Panc1 (cell line): ENCODE measurements at regions not wholly inside any gene's neighbourhood (a gene's known extent, or its start where the extent isn't known, plus 50 kb on each side); places are given as distances from the start of the nearest gene placed in this dataset.

Experiments used
- ATAC-seq: fragments of 200-7000 bp; cut with Tn5 transposase; 2 replicates; pipeline ENCODE4 v1.9.1; 2020; ENCODE audit warnings: mild to moderate bottlenecking, moderate library complexity
- BruUV-seq: library from RNA; stranded (reverse); fragments of 400-500 nt; replicated peaks from 2 replicates; lab custom pipeline; 2021; lab: Mats Ljungman, UMichigan
- CTCF ChIA-PET: fragments of 300-600 bp; sonication (Branson Sonifier 250); formaldehyde crosslinking; loops from one replicate; lab custom pipeline; 2022; ENCODE audit warnings: antibody characterized with exemption; lab: Charles Lee
- POLR2A ChIA-PET: fragments of 300-600 bp; sonication (Branson Sonifier 250); formaldehyde crosslinking; loops from one replicate; lab custom pipeline; 2022; ENCODE audit warnings: antibody characterized with exemption; lab: Charles Lee
- DNase-seq: peaks from one replicate; pipeline ENCODE4 v3.0.0-alpha.2; 2010; ENCODE audit warnings: low read depth, low spot score
- H3K27ac ChIP-seq: 2 replicates; pipeline ENCODE4 v1.5.1; 2011; ENCODE audit warnings: mild to moderate bottlenecking, low read length, inconsistent platforms
- H3K27me3 ChIP-seq: fragments of 200-500 bp; sonication (Bioruptor generic); 2 replicates; pipeline ENCODE4 v1.6.0; 2014; ENCODE audit warnings: low read length, inconsistent platforms; ENCODE audit not compliant: control insufficient read depth, insufficient read depth
- H3K36me3 ChIP-seq: fragments of 200-500 bp; sonication (Bioruptor generic); 2 replicates; pipeline ENCODE4 v1.5.1; 2014; ENCODE audit warnings: inconsistent platforms, mild to moderate bottlenecking, low read length, moderate library complexity; ENCODE audit not compliant: control insufficient read depth, insufficient read depth
- H3K4me1 ChIP-seq: 2 replicates; pipeline ENCODE4 v1.5.1; 2011; ENCODE audit warnings: inconsistent platforms, mild to moderate bottlenecking, low read length, moderate library complexity; ENCODE audit not compliant: control insufficient read depth, insufficient read depth
- H3K4me3 ChIP-seq, 2 experiments: 2 replicates each; pipeline ENCODE4 v1.5.1; 2011 to 2012; ENCODE audit warnings: low read depth in 2 of 2, low read length in 2 of 2, mild to moderate bottlenecking in 2 of 2, inconsistent platforms in 1 of 2, moderate library complexity in 1 of 2
- H3K9me3 ChIP-seq: fragments of 200-500 bp; sonication (Bioruptor generic); 2 replicates; pipeline ENCODE4 v1.5.1; 2014; ENCODE audit warnings: low read depth, mild to moderate bottlenecking, inconsistent platforms, low read length, moderate library complexity; ENCODE audit not compliant: control insufficient read depth, insufficient read depth
- POLR2AphosphoS5 ChIP-seq: IDR thresholded peaks from 2 replicates; pipeline ENCODE4 v1.6.1; 2012; ENCODE audit warnings: mild to moderate bottlenecking, low read depth, low read length, moderate library complexity
- SIN3A ChIP-seq: IDR thresholded peaks from 2 replicates; pipeline ENCODE4 v1.6.1; 2012; ENCODE audit warnings: low read depth, mild to moderate bottlenecking, low read length, moderate library complexity, borderline replicate concordance; ENCODE audit not compliant: insufficient read depth
- TCF7L2 ChIP-seq: IDR thresholded peaks from 2 replicates; pipeline ENCODE4 v1.6.1; 2011; ENCODE audit warnings: mild to moderate bottlenecking, low read depth, low read length, inconsistent platforms
- in situ Hi-C: cut with HindIII; loops from 2 replicates; pipeline ENCODE4 v1.10.0; 2016; ENCODE audit warnings: low sequenced_read_pairs, low pct_unique_long_range_greater_than_20kb
- intact Hi-C: fragments of 100-400 bp; cut with micrococcal nuclease; formaldehyde crosslinking; loops from one replicate; pipeline ENCODE4 v1.10.0; 2022; ENCODE audit not compliant: unreplicated experiment
- TF ChIP-seq, protein P1 (sequence below): fragments of 450-650 bp; IDR thresholded peaks from 2 replicates; pipeline ENCODE4 v1.5.1; 2017; ENCODE audit warnings: mild to moderate bottlenecking
- TF ChIP-seq, protein P2 (sequence below), 2 experiments: IDR thresholded peaks; 2 replicates each; pipeline ENCODE4 v1.6.1; 2011 to 2012; ENCODE audit warnings: low read depth in 2 of 2, control low read depth in 1 of 2, low read length in 1 of 2, mild to moderate bottlenecking in 1 of 2, moderate library complexity in 1 of 2; ENCODE audit not compliant: insufficient read depth in 1 of 2

GRCh38 chr5:62183727-62184126 is 122.3 kb upstream of the KIF2A start:
- intact Hi-C loops: no loop called here
- H3K4me3 ChIP-seq: no peak overlapping the region
- in situ Hi-C loops: no loop called here
- H3K36me3 ChIP-seq: no peaks in the 10 kb centered on the region
- DNase-seq (no peak), ATAC-seq (no peak)
- H3K9me3 ChIP-seq: no peaks in the 10 kb centered on the region
- no peaks in the 10 kb centered on the region for H3K4me1 ChIP-seq
- BruUV-seq: no TSS peak
- CTCF ChIA-PET: no interaction called here
- H3K27me3 ChIP-seq: peaks cover 7% of the 10 kb centered on the region; the same call in 1 of the 2 replicates
- POLR2A ChIA-PET: no interaction called here
- no peak for TF ChIP-seq TCF7L2
- no peak for TF ChIP-seq SIN3A
- TF ChIP-seq, protein P1, sequence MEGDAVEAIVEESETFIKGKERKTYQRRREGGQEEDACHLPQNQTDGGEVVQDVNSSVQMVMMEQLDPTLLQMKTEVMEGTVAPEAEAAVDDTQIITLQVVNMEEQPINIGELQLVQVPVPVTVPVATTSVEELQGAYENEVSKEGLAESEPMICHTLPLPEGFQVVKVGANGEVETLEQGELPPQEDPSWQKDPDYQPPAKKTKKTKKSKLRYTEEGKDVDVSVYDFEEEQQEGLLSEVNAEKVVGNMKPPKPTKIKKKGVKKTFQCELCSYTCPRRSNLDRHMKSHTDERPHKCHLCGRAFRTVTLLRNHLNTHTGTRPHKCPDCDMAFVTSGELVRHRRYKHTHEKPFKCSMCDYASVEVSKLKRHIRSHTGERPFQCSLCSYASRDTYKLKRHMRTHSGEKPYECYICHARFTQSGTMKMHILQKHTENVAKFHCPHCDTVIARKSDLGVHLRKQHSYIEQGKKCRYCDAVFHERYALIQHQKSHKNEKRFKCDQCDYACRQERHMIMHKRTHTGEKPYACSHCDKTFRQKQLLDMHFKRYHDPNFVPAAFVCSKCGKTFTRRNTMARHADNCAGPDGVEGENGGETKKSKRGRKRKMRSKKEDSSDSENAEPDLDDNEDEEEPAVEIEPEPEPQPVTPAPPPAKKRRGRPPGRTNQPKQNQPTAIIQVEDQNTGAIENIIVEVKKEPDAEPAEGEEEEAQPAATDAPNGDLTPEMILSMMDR: no peak
- TF ChIP-seq POLR2AphosphoS5: no peak
- TF ChIP-seq, protein P2, sequence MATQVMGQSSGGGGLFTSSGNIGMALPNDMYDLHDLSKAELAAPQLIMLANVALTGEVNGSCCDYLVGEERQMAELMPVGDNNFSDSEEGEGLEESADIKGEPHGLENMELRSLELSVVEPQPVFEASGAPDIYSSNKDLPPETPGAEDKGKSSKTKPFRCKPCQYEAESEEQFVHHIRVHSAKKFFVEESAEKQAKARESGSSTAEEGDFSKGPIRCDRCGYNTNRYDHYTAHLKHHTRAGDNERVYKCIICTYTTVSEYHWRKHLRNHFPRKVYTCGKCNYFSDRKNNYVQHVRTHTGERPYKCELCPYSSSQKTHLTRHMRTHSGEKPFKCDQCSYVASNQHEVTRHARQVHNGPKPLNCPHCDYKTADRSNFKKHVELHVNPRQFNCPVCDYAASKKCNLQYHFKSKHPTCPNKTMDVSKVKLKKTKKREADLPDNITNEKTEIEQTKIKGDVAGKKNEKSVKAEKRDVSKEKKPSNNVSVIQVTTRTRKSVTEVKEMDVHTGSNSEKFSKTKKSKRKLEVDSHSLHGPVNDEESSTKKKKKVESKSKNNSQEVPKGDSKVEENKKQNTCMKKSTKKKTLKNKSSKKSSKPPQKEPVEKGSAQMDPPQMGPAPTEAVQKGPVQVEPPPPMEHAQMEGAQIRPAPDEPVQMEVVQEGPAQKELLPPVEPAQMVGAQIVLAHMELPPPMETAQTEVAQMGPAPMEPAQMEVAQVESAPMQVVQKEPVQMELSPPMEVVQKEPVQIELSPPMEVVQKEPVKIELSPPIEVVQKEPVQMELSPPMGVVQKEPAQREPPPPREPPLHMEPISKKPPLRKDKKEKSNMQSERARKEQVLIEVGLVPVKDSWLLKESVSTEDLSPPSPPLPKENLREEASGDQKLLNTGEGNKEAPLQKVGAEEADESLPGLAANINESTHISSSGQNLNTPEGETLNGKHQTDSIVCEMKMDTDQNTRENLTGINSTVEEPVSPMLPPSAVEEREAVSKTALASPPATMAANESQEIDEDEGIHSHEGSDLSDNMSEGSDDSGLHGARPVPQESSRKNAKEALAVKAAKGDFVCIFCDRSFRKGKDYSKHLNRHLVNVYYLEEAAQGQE (IDR thresholded peaks at IDR 0.05; ENCODE audit: insufficient read depth in 1 of 2, low read depth in 2 of 2, low read length in 1 of 2): no peak
- H3K27ac ChIP-seq: no peak overlapping the region

- BruUV-seq: no TSS peak
- Histone ChIP-seq H3K36me3 (no peaks in the 10 kb centered on the region), H3K27ac (no peak overlapping the region), H3K4me1 (no peaks in the 10 kb centered on the region), H3K9me3 (no peaks in the 10 kb centered on the region), H3K27me3 (peaks cover 3% of the 10 kb centered on the region; the same call in 1 of the 2 replicates), H3K4me3 (no peak overlapping the region)
- ATAC-seq (no peak), DNase-seq (no peak)
- ChIA-PET CTCF (no interaction called here), POLR2A (no interaction called here)
- in situ Hi-C loops (no loop called here), intact Hi-C loops (no loop called here)
- TF ChIP-seq SIN3A: no peak
- no peak for TF ChIP-seq TCF7L2
Measured at GRCh38 chr5:62184444-62184843, 121.6 kb upstream of the KIF2A start.

DNA sequence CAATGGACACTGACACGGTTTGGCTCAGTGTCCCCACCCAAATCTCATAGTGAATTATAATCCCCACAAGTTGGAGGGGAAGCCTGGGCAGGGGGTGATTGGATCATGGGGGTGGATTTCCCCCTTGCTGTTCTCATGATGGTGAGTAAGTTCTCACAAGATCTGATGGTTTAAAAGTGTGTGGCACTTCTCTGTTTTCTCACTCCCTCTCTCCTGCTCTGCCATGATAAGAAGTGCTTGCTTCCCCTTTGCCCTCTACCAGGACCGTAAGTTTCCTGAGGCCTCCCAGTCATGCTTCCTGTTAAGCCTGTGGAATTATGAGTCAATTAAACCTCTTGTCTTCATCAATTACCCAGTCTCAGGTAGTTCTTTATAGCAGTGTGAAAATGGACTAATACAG is 115.8 kb upstream of the KIF2A start:
- no TSS peak for BruUV-seq
- ChIA-PET CTCF (no interaction called here), POLR2A (no interaction called here)
- H3K4me3 ChIP-seq: no peak overlapping the region
- H3K27ac ChIP-seq: no peak overlapping the region
- H3K4me1 ChIP-seq: no peaks in the 10 kb centered on the region
- intact Hi-C loops: no loop called here
- DNase-seq (no peak), ATAC-seq (no peak)
- TF ChIP-seq SIN3A (no peak), TCF7L2 (no peak)
- TF ChIP-seq, protein P1: no peak
- TF ChIP-seq, protein P2 (IDR thresholded peaks at IDR 0.05; ENCODE audit: insufficient read depth in 1 of 2, low read depth in 2 of 2, low read length in 1 of 2): no peak
- in situ Hi-C loops: no loop called here
- H3K36me3 ChIP-seq: no peaks in the 10 kb centered on the region
- no peaks in the 10 kb centered on the region for H3K9me3 ChIP-seq
- no peaks in the 10 kb centered on the region for H3K27me3 ChIP-seq
